ENCODE measurements at regions not wholly inside any gene's neighbourhood (a gene's known extent, or its start where the extent isn't known, plus 50 kb on each side); places are given as distances from the start of the nearest gene placed in this dataset.

DNA sequence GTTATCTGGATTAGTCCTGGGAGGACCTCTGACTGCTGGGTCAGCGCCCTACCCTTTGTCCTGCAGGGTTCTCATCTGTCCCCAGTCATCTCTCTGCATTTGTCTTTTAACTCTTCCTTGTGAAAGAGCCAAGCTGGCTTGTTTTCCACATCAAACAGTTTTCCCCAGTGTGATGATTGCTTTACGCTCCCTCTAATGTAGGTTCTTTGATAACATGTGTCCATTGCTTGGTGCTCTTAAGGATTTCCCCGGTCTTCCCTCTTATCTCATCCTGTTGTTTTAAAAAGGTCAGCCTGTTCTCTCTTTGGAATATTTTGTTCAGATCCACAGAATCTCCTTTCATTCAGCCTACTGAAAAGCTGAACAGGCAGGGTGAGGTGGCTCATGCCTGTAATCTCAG is 792.1 kb upstream of the RAB6C start:
- TF ChIP-seq POLR2A (IDR thresholded peaks at IDR 0.05), result no peak
- TF ChIP-seq, protein P1, sequence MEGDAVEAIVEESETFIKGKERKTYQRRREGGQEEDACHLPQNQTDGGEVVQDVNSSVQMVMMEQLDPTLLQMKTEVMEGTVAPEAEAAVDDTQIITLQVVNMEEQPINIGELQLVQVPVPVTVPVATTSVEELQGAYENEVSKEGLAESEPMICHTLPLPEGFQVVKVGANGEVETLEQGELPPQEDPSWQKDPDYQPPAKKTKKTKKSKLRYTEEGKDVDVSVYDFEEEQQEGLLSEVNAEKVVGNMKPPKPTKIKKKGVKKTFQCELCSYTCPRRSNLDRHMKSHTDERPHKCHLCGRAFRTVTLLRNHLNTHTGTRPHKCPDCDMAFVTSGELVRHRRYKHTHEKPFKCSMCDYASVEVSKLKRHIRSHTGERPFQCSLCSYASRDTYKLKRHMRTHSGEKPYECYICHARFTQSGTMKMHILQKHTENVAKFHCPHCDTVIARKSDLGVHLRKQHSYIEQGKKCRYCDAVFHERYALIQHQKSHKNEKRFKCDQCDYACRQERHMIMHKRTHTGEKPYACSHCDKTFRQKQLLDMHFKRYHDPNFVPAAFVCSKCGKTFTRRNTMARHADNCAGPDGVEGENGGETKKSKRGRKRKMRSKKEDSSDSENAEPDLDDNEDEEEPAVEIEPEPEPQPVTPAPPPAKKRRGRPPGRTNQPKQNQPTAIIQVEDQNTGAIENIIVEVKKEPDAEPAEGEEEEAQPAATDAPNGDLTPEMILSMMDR (IDR thresholded peaks at IDR 0.05), result no peak
- Histone ChIP-seq H3K4me1 (no peaks in the 10 kb centered on the region), H3K36me3 (no peaks in the 10 kb centered on the region), H3K9me3 (no peaks in the 10 kb centered on the region), H3K4me3 (no peak overlapping the region), H3K27ac (no peak overlapping the region), H3K27me3 (no peaks in the 10 kb centered on the region)
- no peak for DNase-seq

DNA sequence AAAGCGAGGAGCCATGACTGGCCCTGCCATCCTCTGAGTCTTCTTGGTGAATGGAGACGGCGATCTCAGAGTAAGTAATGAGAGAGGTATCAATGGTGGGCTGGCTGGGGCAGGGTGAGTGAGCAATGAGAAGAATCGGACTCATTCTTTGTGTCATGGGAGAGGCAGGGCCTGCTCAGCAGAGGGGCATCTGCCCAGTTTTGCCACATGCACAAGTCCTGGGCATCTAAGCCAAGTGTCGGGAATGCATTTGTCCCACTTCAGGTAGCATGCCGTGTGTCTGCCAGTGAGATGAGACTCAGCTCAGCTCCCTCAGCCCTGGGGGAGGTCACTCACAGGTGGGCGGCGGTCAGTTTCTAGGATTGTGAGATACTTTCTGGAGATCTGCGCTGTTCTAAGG is 791.0 kb upstream of the RAB6C start:
- DNase-seq, result no peak
- no peaks in the 10 kb centered on the region for H3K27me3 ChIP-seq
- no peak for TF ChIP-seq POLR2A (IDR thresholded peaks at IDR 0.05)
- TF ChIP-seq, protein P1 (IDR thresholded peaks at IDR 0.05), result no peak
- H3K4me3 ChIP-seq, result no peak overlapping the region
- H3K4me1 ChIP-seq, result no peaks in the 10 kb centered on the region
- no peaks in the 10 kb centered on the region for H3K36me3 ChIP-seq
- H3K9me3 ChIP-seq, result no peaks in the 10 kb centered on the region
- no peak overlapping the region for H3K27ac ChIP-seq

DNA sequence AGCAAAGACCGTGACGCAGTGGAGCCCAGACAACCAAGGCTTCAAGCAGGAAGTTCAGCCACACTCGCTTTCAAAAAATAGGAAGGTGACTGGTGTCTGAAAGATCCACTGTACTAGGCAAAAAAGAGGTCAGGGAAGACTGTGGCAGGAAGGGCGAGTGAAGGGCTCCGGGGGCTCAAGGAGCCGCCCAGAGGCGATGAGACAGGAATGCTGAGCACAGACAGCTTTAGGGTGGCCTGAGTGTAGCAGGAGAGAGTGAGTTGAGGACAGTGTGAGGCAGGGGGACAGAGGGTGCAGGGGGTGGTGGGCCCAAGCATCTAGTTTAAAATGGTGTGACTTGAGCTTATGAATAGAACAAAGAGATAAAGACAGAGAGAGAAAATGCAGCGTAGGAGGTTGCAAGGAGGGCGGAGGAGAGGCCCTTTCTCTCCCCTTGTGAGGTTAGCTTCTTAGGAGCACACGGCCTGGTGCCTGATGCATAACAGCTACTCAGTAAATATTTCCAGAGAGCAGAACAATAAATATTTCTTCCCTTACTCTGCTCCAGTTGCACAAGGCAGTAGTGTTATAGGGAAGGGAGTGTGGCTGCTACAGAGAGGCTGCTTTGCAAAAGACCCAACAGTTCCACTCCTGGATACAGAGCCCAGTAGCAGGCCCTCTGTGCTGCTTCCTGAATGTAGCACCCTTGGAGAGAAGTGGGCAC is 789.7 kb upstream of the RAB6C start:
- no peak overlapping the region for H3K4me3 ChIP-seq
- no peak for DNase-seq
- H3K36me3 ChIP-seq, result no peaks in the 10 kb centered on the region
- no peak overlapping the region for H3K27ac ChIP-seq
- no peaks in the 10 kb centered on the region for H3K9me3 ChIP-seq
- TF ChIP-seq, protein P1 (IDR thresholded peaks at IDR 0.05), result no peak
- TF ChIP-seq POLR2A (IDR thresholded peaks at IDR 0.05), result no peak
- H3K27me3 ChIP-seq, result no peaks in the 10 kb centered on the region
- H3K4me1 ChIP-seq, result no peaks in the 10 kb centered on the region

DNA sequence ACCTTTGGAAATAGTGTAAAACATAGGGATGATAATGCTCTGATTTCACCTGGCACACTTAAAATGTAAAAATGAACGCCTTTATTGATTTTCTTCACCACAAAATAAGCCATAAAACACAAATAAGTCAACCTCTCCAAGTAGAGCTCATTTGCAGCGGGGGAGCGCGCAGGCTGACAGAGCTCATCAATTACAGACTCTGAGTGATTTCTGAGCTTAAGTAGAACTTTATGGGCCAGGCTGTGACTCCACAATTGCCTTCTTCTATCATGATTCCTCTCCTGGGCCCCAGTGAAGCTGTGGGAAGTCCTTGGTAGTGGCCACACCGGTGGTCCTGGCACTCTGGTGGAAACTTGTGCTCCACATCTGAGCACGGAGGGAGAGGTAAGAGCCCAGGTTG is 789.0 kb upstream of the RAB6C start:
- no peak for TF ChIP-seq POLR2A (IDR thresholded peaks at IDR 0.05)
- TF ChIP-seq, protein P1 (IDR thresholded peaks at IDR 0.05), result no peak
- Histone ChIP-seq H3K9me3 (no peaks in the 10 kb centered on the region), H3K36me3 (no peaks in the 10 kb centered on the region), H3K4me3 (no peak overlapping the region), H3K27ac (no peak overlapping the region), H3K4me1 (no peaks in the 10 kb centered on the region), H3K27me3 (no peaks in the 10 kb centered on the region)
- DNase-seq, result no peak

DNA sequence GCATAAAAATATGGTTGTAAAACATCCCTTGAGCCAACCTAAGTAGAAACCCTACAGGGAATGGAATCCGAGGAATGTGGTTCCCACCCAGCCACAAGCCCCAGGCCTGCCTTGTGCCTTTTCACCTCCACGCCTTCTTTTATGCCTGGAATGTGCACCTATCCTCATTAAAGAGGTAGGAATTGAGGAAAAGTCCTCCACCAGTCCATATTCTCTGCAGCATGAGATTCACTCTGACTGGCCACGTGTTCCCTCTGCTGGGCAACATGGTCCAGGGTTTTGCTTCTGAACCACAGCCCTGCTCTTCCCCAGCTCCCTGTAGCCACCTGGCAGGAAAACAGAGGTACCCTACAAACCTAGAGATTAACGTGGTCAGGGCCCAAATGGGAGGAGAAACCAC is 787.9 kb upstream of the RAB6C start:
- no peaks in the 10 kb centered on the region for H3K4me1 ChIP-seq
- H3K27ac ChIP-seq, result no peak overlapping the region
- H3K9me3 ChIP-seq, result no peaks in the 10 kb centered on the region
- H3K4me3 ChIP-seq, result no peak overlapping the region
- no peak for TF ChIP-seq POLR2A (IDR thresholded peaks at IDR 0.05)
- TF ChIP-seq, protein P1 (IDR thresholded peaks at IDR 0.05), result no peak
- no peak for DNase-seq
- no peaks in the 10 kb centered on the region for H3K36me3 ChIP-seq
- H3K27me3 ChIP-seq, result no peaks in the 10 kb centered on the region

DNA sequence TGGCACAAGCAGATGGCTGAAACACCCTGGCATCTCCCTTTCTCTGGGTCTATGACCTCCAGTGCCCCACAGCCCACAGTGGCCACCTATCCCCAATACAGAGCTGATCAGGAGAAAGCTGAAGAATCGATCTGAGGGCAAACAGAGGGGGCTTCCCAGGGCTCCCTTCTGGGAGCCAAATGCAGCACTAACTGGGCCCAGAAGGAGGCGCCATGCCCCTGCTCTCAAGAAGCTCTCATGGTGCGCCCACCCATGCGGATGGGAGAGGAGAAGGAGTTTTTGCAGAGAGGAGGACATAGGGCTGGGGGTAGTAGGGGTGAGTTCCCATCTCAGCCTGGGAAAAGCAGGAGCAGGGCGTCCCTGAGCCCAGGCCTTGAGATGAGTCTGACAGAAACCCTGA is 787.3 kb upstream of the RAB6C start:
- H3K4me1 ChIP-seq, result no peaks in the 10 kb centered on the region
- no peaks in the 10 kb centered on the region for H3K27me3 ChIP-seq
- no peak for TF ChIP-seq POLR2A (IDR thresholded peaks at IDR 0.05)
- TF ChIP-seq, protein P1 (IDR thresholded peaks at IDR 0.05), result no peak
- DNase-seq, result no peak
- H3K36me3 ChIP-seq, result no peaks in the 10 kb centered on the region
- no peak overlapping the region for H3K4me3 ChIP-seq
- no peaks in the 10 kb centered on the region for H3K9me3 ChIP-seq
- no peak overlapping the region for H3K27ac ChIP-seq

Data from Peyer's patch (tissue), 4 donors.